DMS153 treated with DMSO at 0.1 percent for 48 hours (cell line): ENCODE measurements at regions not wholly inside any gene's neighbourhood (a gene's known extent, or its start where the extent isn't known, plus 50 kb on each side); places are given as distances from the start of the nearest gene placed in this dataset.

Experiments used
- DNase-seq: peaks from one replicate; lab custom pipeline; 2025; ENCODE audit not compliant: unreplicated experiment; lab: John Stamatoyannopoulos, UW

GRCh38 chr12:114901316-114901715 lies 217.3 kb upstream of the TBX3 start:
- no peak for DNase-seq

- DNase-seq = no peak
Measured at GRCh38 chr12:114898159-114898558, 214.2 kb upstream of the TBX3 start.

GRCh38 chr12:114895827-114896226 lies 211.9 kb upstream of the TBX3 start:
- no peak for DNase-seq

GRCh38 chr12:114895081-114895480 lies 211.1 kb upstream of the TBX3 start:
- no peak for DNase-seq

GRCh38 chr12:114894076-114894475 lies 210.1 kb upstream of the TBX3 start:
- peak; percentile 97 for DNase-seq

- no peak for DNase-seq
Measured at GRCh38 chr12:114888928-114889584, 205.1 kb upstream of the TBX3 start.

- no peak for DNase-seq
Measured at GRCh38 chr12:114888448-114888847, 204.5 kb upstream of the TBX3 start.

GRCh38 chr12:114885501-114885900 lies 201.5 kb upstream of the TBX3 start:
- no peak for DNase-seq

GRCh38 chr12:114884575-114884974 lies 200.6 kb upstream of the TBX3 start:
- DNase-seq = no peak

- DNase-seq = no peak
Measured at GRCh38 chr12:114882083-114882482, 198.1 kb upstream of the TBX3 start.

GRCh38 chr12:114879354-114879753 lies 195.4 kb upstream of the TBX3 start:
- no peak for DNase-seq

GRCh38 chr12:114878781-114879180 lies 194.8 kb upstream of the TBX3 start:
- DNase-seq = no peak

GRCh38 chr12:114876968-114877680 lies 193.1 kb upstream of the TBX3 start:
- no peak for DNase-seq

GRCh38 chr12:114875313-114875712 lies 191.3 kb upstream of the TBX3 start:
- DNase-seq = no peak

- DNase-seq = no peak
Measured at GRCh38 chr12:114873656-114874055, 189.7 kb upstream of the TBX3 start.

- peak; percentile 66 for DNase-seq
Measured at GRCh38 chr12:114868995-114869834, 185.2 kb upstream of the TBX3 start.

GRCh38 chr12:114866331-114866730 lies 182.4 kb upstream of the TBX3 start:
- no peak for DNase-seq

GRCh38 chr12:114864837-114865551 lies 181.0 kb upstream of the TBX3 start:
- DNase-seq = no peak

- no peak for DNase-seq
Measured at GRCh38 chr12:114863911-114864310, 179.9 kb upstream of the TBX3 start.

GRCh38 chr12:114860969-114861368 lies 177.0 kb upstream of the TBX3 start:
- DNase-seq = no peak
